ENCODE measurements at regions not wholly inside any gene's neighbourhood (a gene's known extent, or its start where the extent isn't known, plus 50 kb on each side); places are given as distances from the start of the nearest gene placed in this dataset.

DNA sequence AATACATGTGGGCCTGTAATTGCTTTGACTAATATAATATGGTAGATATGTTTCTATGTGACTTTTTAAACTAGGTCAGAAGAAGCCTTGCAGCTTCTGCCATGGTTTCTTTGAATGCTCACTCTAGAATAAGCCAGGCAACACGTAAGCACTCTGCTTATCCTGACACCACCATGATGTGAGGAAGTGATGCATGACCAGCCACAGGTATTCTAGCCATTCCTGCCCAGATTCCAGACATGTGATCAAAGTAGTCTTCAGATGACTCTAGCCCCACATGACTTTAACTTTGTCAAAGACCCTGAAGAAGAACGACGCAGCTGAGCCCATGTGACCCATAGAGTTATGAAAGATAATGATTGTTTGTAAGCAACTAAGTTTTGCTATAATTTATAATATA is 276.1 kb upstream of the NCAM1 start:
- BruUV-seq (replicated peaks) = no TSS peak
- POLR2A ChIA-PET = no interaction called here
- Histone ChIP-seq H4K20me1 (ENCODE audit: insufficient read depth, low read length) (no peaks in the 10 kb centered on the region), H2AFZ (ENCODE audit: low read length) (no peak overlapping the region), H3K27me3 (ENCODE audit: control insufficient read depth in 1 of 2, insufficient read depth in 2 of 2, low read length in 2 of 2) (0 out of 5 replicates have a peak, but pooled peaks cover 0 to 6% of the 10 kb centered on the region in 2 experiments), H3K4me3 (replicated peaks in 1 of 3; ENCODE audit: insufficient read depth in 1 of 3, low read depth in 2 of 3, low read length in 3 of 3) (no peak overlapping the region), H3K9me3 (ENCODE audit: low read length) (no peaks in the 10 kb centered on the region), H3K9ac (ENCODE audit: insufficient read depth, low read depth, low read length) (no peak overlapping the region), H3K4me2 (ENCODE audit: low read depth, low read length) (no peak overlapping the region), H3K79me2 (ENCODE audit: insufficient read depth, low read length) (no peaks in the 10 kb centered on the region), H3K36me3 (replicated peaks in 1 of 2; ENCODE audit: control insufficient read depth in 1 of 2, insufficient read depth in 2 of 2, low read length in 2 of 2) (no peaks in the 10 kb centered on the region), H3K27ac (ENCODE audit: extremely low read length, insufficient read depth, low read length) (no peak overlapping the region), H3K4me1 (ENCODE audit: insufficient read depth, low read length) (no peaks in the 10 kb centered on the region)
- DNase-seq (ENCODE audit: low spot score) (no peak), ATAC-seq (no peak), FAIRE-seq (no peak)
- 0% methylated on average over 3 of the region's 3 CpGs for WGBS (ENCODE audit: low lambda C conversion rate)
- CTCF ChIA-PET (ENCODE audit: low intra/inter-chr PET ratio, low total read pairs) = no interaction called here
- intact Hi-C loops (cut with micrococcal nuclease; ENCODE audit: unreplicated experiment) = no loop called here
- TF ChIP-seq ZNF644 (CRISPR knock-in tag; IDR thresholded peaks at IDR 0.05; ENCODE audit: low read depth) (no peak), SUZ12 (IDR thresholded peaks at IDR 0.05; ENCODE audit: low read depth, low read length) (no peak), JUND (CRISPR knock-in tag; IDR thresholded peaks at IDR 0.05) (no peak), NONO (IDR thresholded peaks at IDR 0.05) (no peak), NONO (CRISPR knock-in tag; conservative IDR thresholded peaks at IDR 0.05) (no peak)
- TF ChIP-seq, protein P1, sequence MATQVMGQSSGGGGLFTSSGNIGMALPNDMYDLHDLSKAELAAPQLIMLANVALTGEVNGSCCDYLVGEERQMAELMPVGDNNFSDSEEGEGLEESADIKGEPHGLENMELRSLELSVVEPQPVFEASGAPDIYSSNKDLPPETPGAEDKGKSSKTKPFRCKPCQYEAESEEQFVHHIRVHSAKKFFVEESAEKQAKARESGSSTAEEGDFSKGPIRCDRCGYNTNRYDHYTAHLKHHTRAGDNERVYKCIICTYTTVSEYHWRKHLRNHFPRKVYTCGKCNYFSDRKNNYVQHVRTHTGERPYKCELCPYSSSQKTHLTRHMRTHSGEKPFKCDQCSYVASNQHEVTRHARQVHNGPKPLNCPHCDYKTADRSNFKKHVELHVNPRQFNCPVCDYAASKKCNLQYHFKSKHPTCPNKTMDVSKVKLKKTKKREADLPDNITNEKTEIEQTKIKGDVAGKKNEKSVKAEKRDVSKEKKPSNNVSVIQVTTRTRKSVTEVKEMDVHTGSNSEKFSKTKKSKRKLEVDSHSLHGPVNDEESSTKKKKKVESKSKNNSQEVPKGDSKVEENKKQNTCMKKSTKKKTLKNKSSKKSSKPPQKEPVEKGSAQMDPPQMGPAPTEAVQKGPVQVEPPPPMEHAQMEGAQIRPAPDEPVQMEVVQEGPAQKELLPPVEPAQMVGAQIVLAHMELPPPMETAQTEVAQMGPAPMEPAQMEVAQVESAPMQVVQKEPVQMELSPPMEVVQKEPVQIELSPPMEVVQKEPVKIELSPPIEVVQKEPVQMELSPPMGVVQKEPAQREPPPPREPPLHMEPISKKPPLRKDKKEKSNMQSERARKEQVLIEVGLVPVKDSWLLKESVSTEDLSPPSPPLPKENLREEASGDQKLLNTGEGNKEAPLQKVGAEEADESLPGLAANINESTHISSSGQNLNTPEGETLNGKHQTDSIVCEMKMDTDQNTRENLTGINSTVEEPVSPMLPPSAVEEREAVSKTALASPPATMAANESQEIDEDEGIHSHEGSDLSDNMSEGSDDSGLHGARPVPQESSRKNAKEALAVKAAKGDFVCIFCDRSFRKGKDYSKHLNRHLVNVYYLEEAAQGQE (IDR thresholded peaks at IDR 0.05; ENCODE audit: borderline replicate concordance in 1 of 2, low read depth in 1 of 2, low read length in 2 of 2) = no peak
- in situ Hi-C loops (cut with HindIII; ENCODE audit: extremely low pct_ligation_motif_present, low pct_unique_long_range_greater_than_20kb) = no loop called here

DNA sequence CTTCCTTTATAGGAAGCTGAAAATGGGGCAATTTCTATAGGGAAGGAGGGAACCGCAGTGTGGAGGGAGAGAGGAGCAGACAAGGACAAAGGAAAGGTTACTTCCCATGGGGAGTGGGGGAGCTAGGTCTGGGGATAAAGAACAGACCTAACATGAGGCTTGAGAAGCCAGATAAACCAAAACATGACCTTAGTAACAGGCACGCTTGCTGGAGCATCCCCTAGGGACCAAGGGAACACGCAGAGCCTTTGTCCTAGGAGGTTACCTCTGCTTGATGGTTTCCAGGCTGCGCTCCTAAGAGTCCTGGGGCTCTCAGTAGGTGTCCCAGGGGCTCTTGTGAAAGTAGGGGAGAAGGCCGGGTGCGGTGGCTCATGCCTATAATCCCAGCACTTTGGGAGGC is 271.4 kb upstream of the NCAM1 start:
- 12% methylated on average over 6 of the region's 6 CpGs for WGBS (ENCODE audit: low lambda C conversion rate)
- CTCF ChIA-PET (ENCODE audit: low intra/inter-chr PET ratio, low total read pairs) = no interaction called here

More for the DNA sequence above, 271.4 kb upstream of the NCAM1 start:
- Histone ChIP-seq H3K79me2 (ENCODE audit: insufficient read depth, low read length) (no peaks in the 10 kb centered on the region), H3K9ac (ENCODE audit: insufficient read depth, low read depth, low read length) (no peak overlapping the region), H3K4me1 (ENCODE audit: insufficient read depth, low read length) (no peaks in the 10 kb centered on the region), H3K4me3 (replicated peaks in 1 of 3; ENCODE audit: insufficient read depth in 1 of 3, low read depth in 2 of 3, low read length in 3 of 3) (no peak overlapping the region), H3K27me3 (ENCODE audit: control insufficient read depth in 1 of 2, insufficient read depth in 2 of 2, low read length in 2 of 2) (peaks cover 0 to 6% of the 10 kb centered on the region in 2 experiments; a peak in 1 of 5 replicates), H3K9me3 (ENCODE audit: low read length) (no peaks in the 10 kb centered on the region), H3K27ac (ENCODE audit: extremely low read length, insufficient read depth, low read length) (no peak overlapping the region), H2AFZ (ENCODE audit: low read length) (no peak overlapping the region), H4K20me1 (ENCODE audit: insufficient read depth, low read length) (no peaks in the 10 kb centered on the region), H3K4me2 (ENCODE audit: low read depth, low read length) (no peak overlapping the region), H3K36me3 (replicated peaks in 1 of 2; ENCODE audit: control insufficient read depth in 1 of 2, insufficient read depth in 2 of 2, low read length in 2 of 2) (no peaks in the 10 kb centered on the region)
- no peak for TF ChIP-seq U2AF2 (IDR thresholded peaks at IDR 0.05; ENCODE audit: low read depth, low read length)
- TF ChIP-seq, protein P2, sequence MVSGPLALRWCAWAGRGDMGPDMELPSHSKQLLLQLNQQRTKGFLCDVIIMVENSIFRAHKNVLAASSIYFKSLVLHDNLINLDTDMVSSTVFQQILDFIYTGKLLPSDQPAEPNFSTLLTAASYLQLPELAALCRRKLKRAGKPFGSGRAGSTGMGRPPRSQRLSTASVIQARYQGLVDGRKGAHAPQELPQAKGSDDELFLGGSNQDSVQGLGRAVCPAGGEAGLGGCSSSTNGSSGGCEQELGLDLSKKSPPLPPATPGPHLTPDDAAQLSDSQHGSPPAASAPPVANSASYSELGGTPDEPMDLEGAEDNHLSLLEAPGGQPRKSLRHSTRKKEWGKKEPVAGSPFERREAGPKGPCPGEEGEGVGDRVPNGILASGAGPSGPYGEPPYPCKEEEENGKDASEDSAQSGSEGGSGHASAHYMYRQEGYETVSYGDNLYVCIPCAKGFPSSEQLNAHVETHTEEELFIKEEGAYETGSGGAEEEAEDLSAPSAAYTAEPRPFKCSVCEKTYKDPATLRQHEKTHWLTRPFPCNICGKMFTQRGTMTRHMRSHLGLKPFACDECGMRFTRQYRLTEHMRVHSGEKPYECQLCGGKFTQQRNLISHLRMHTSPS (CRISPR knock-in tag; IDR thresholded peaks at IDR 0.05; ENCODE audit: low read depth) = no peak
- TF ChIP-seq PAX8 (CRISPR knock-in tag; IDR thresholded peaks at IDR 0.05; ENCODE audit: borderline replicate concordance) = no peak
- no peak for ATAC-seq
- intact Hi-C loops (cut with micrococcal nuclease; ENCODE audit: unreplicated experiment) = no loop called here
- BruUV-seq (replicated peaks) = no TSS peak
- in situ Hi-C loops (cut with HindIII; ENCODE audit: extremely low pct_ligation_motif_present, low pct_unique_long_range_greater_than_20kb) = no loop called here
- DNase-seq (ENCODE audit: low spot score) = no peak
- FAIRE-seq = no peak
- POLR2A ChIA-PET = no interaction called here

Measured in HepG2 (cell line).